SKM-1 (cell line): ENCODE measurements at regions not wholly inside any gene's neighbourhood (a gene's known extent, or its start where the extent isn't known, plus 50 kb on each side); places are given as distances from the start of the nearest gene placed in this dataset.
"Not testable (repeated sequence)": the region's sequence is repeated elsewhere in the genome, so short reads cannot be mapped to it uniquely, and the experiment has no call there.

Experiments used
- DNase-seq: peaks from one replicate; lab custom pipeline; 2025; ENCODE audit not compliant: unreplicated experiment; lab: John Stamatoyannopoulos, UW

- no peak for DNase-seq
Measured at GRCh38 chr6:120273411-120273810, 923.9 kb upstream of the MAN1A1 start.

- DNase-seq, result no peak
Measured at GRCh38 chr6:120272038-120272437, 922.5 kb upstream of the MAN1A1 start.

- DNase-seq, result not testable (repeated sequence)
Measured at GRCh38 chr6:120268256-120268655, 918.7 kb upstream of the MAN1A1 start.

- DNase-seq, result no peak
Measured at GRCh38 chr6:120262354-120262753, 912.8 kb upstream of the MAN1A1 start.

- DNase-seq, result no peak
Measured at GRCh38 chr6:120260636-120261035, 911.1 kb upstream of the MAN1A1 start.

GRCh38 chr6:120254651-120255050 lies 905.1 kb upstream of the MAN1A1 start:
- no peak for DNase-seq

- DNase-seq, result no peak
Measured at GRCh38 chr6:120248451-120248850, 898.9 kb upstream of the MAN1A1 start.

- DNase-seq, result no peak
Measured at GRCh38 chr6:120237221-120237620, 887.7 kb upstream of the MAN1A1 start.

GRCh38 chr6:120230008-120230407 lies 880.4 kb upstream of the MAN1A1 start:
- DNase-seq, result no peak

- no peak for DNase-seq
Measured at GRCh38 chr6:120228297-120228696, 878.7 kb upstream of the MAN1A1 start.

GRCh38 chr6:120219339-120219738 lies 869.8 kb upstream of the MAN1A1 start:
- DNase-seq, result no peak

GRCh38 chr6:120214088-120214499 lies 864.5 kb upstream of the MAN1A1 start:
- no peak for DNase-seq

- DNase-seq, result no peak
Measured at GRCh38 chr6:120211955-120212792, 862.6 kb upstream of the MAN1A1 start.

GRCh38 chr6:120202878-120203277 lies 853.3 kb upstream of the MAN1A1 start:
- no peak for DNase-seq

GRCh38 chr6:120200853-120201252 lies 851.3 kb upstream of the MAN1A1 start:
- DNase-seq, result no peak

GRCh38 chr6:120198033-120198432 lies 848.5 kb upstream of the MAN1A1 start:
- no peak for DNase-seq

- DNase-seq, result no peak
Measured at GRCh38 chr6:120186080-120186479, 836.5 kb upstream of the MAN1A1 start.

GRCh38 chr6:120173250-120173649 lies 823.7 kb upstream of the MAN1A1 start:
- no peak for DNase-seq

GRCh38 chr6:120164531-120164930 lies 815.0 kb upstream of the MAN1A1 start:
- DNase-seq, result no peak

GRCh38 chr6:120157873-120158272 lies 808.3 kb upstream of the MAN1A1 start:
- DNase-seq, result no peak

- no peak for DNase-seq
Measured at GRCh38 chr6:120147071-120147871, 797.7 kb upstream of the MAN1A1 start.

GRCh38 chr6:120141601-120142000 lies 792.0 kb upstream of the MAN1A1 start:
- no peak for DNase-seq
